ENCODE measurements at regions not wholly inside any gene's neighbourhood (a gene's known extent, or its start where the extent isn't known, plus 50 kb on each side); places are given as distances from the start of the nearest gene placed in this dataset.
"Not testable (repeated sequence)": the region's sequence is repeated elsewhere in the genome, so short reads cannot be mapped to it uniquely, and the experiment has no call there.

- TF ChIP-seq, protein P1, sequence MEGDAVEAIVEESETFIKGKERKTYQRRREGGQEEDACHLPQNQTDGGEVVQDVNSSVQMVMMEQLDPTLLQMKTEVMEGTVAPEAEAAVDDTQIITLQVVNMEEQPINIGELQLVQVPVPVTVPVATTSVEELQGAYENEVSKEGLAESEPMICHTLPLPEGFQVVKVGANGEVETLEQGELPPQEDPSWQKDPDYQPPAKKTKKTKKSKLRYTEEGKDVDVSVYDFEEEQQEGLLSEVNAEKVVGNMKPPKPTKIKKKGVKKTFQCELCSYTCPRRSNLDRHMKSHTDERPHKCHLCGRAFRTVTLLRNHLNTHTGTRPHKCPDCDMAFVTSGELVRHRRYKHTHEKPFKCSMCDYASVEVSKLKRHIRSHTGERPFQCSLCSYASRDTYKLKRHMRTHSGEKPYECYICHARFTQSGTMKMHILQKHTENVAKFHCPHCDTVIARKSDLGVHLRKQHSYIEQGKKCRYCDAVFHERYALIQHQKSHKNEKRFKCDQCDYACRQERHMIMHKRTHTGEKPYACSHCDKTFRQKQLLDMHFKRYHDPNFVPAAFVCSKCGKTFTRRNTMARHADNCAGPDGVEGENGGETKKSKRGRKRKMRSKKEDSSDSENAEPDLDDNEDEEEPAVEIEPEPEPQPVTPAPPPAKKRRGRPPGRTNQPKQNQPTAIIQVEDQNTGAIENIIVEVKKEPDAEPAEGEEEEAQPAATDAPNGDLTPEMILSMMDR (IDR thresholded peaks at IDR 0.05; ENCODE audit: insufficient read depth, low read depth, low read length, missing control alignments): no peak
- H3K4me3 ChIP-seq (ENCODE audit: low read depth, low read length): no peak overlapping the region
- DNase-seq (ENCODE audit: low read depth): no peak
Observed at GRCh38 chr4:57191523-57192034, 81.4 kb upstream of the IGFBP7 start.

- no peak overlapping the region for H3K4me3 ChIP-seq (ENCODE audit: low read depth, low read length)
- DNase-seq (ENCODE audit: low read depth): peak; percentile 41
- TF ChIP-seq, protein P1 (IDR thresholded peaks at IDR 0.05; ENCODE audit: insufficient read depth, low read depth, low read length, missing control alignments): peak; percentile 79
Observed at GRCh38 chr4:57190601-57191481, 80.7 kb upstream of the IGFBP7 start.

DNA sequence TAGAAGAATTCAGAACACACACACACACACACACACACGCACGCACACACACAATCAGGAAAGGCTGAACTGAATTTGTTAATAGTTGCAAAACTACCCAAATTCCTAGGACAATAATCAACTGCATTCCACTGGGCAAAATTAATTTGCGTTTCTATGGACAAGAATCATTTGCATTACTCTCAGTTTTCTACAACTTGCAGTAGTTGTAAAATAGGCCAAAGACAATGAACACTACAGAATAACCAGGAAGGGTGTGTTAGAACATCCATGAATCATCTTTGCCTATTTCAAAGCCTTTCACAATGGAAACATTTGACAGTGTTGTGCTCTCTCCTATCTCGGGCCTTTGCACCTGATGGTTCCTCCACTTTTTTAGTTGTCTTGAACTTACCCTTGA lies 77.1 kb upstream of the IGFBP7 start:
- H3K4me3 ChIP-seq (ENCODE audit: low read depth, low read length): no peak overlapping the region
- DNase-seq (ENCODE audit: low read depth): no peak
- TF ChIP-seq, protein P1 (IDR thresholded peaks at IDR 0.05; ENCODE audit: insufficient read depth, low read depth, low read length, missing control alignments): no peak

GRCh38 chr4:57184378-57185029 lies 74.3 kb upstream of the IGFBP7 start:
- H3K4me3 ChIP-seq (ENCODE audit: low read depth, low read length): no peak overlapping the region
- TF ChIP-seq, protein P1 (IDR thresholded peaks at IDR 0.05; ENCODE audit: insufficient read depth, low read depth, low read length, missing control alignments): no peak
- no peak for DNase-seq (ENCODE audit: low read depth)

DNA sequence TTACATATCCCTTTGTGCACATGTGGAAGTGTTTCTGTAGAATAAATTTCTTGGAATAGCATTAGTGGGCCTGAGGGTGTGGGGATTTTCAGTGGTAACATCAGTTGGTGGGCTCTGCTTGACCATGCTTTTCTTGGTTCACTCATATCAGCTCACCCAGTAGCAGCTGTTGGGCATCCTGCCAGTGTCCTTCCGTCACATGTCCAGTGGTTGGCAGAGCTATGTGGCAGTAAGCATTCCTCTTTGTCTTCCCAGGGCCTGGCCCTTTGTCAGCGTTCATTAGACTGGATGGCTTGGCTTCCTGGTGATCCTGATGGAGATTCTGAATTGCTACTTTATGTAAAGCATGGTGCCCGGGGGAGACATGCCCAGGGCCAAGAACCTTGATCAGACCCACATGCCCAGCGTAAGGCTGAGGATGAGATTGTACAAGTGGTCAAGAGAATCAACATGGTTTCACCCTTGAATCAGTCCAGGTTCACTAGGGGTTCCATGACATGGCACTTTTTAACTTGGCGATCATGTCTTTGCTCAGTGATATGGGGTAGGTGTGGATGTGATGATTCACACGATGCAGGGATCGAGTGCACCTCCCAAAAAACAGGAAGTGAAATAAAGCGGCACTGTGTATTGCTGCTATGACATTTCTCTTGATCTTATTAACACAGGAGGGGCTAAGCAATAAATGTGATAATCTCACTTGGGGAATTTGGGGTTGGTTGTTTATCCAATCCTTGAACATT lies 72.1 kb upstream of the IGFBP7 start:
- TF ChIP-seq, protein P1 (IDR thresholded peaks at IDR 0.05; ENCODE audit: insufficient read depth, low read depth, low read length, missing control alignments): no peak
- H3K4me3 ChIP-seq (ENCODE audit: low read depth, low read length): no peak overlapping the region
- no peak for DNase-seq (ENCODE audit: low read depth)

- not testable (repeated sequence) for DNase-seq (ENCODE audit: low read depth); H3K4me3 ChIP-seq (ENCODE audit: low read depth, low read length)
Observed at GRCh38 chr4:57173136-57173535, 63.0 kb upstream of the IGFBP7 start.

GRCh38 chr4:57172065-57172464 lies 61.9 kb upstream of the IGFBP7 start:
- DNase-seq (ENCODE audit: low read depth): no peak
- TF ChIP-seq, protein P1 (IDR thresholded peaks at IDR 0.05; ENCODE audit: insufficient read depth, low read depth, low read length, missing control alignments): no peak
- no peak overlapping the region for H3K4me3 ChIP-seq (ENCODE audit: low read depth, low read length)

Measured in GM12865 (cell line).